22Rv1 (cell line): ENCODE measurements at regions not wholly inside any gene's neighbourhood (a gene's known extent, or its start where the extent isn't known, plus 50 kb on each side); places are given as distances from the start of the nearest gene placed in this dataset.

Experiments used
- H3K27ac ChIP-seq: fragments of 450-650 bp; 2 replicates; pipeline ENCODE4 v1.5.1; 2017
- CTCF ChIP-seq: fragments of 450-650 bp; IDR thresholded peaks from 2 replicates; pipeline ENCODE4 v1.5.1; 2017; ENCODE audit warnings: mild to moderate bottlenecking
- ZFX ChIP-seq: fragments of 450-650 bp; IDR thresholded peaks from 2 replicates; pipeline ENCODE4 v1.6.1; 2017; ENCODE audit warnings: antibody characterized with exemption, borderline replicate concordance

DNA sequence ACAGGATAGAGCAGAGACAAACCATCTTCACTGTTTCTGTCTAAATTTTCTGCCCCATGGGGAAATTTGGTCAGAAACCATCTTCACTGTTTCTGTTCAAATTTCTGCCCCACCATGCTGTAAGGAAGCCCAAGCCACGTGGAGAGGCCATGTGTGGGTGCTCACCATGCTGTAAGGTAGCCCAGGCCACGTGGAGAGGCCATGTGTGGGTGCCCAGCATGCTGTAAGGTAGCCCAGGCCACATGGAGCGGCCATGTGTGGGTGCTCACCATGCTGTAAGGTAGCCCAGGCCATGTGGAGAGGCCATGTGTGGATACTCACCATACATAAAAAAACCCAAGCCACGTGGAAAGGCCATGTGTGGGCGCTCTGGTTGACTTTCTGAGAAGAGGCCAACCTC is 1088.7 kb upstream of the AUTS2 start:
- H3K27ac ChIP-seq = no peak overlapping the region
- TF ChIP-seq ZFX = no peak
- no peak for TF ChIP-seq CTCF

- no peak for TF ChIP-seq CTCF
- no peak for TF ChIP-seq ZFX
- no peak overlapping the region for H3K27ac ChIP-seq
These were observed 1087.0 kb upstream of the AUTS2 start for GRCh38 chr7:68511281-68511680.

DNA sequence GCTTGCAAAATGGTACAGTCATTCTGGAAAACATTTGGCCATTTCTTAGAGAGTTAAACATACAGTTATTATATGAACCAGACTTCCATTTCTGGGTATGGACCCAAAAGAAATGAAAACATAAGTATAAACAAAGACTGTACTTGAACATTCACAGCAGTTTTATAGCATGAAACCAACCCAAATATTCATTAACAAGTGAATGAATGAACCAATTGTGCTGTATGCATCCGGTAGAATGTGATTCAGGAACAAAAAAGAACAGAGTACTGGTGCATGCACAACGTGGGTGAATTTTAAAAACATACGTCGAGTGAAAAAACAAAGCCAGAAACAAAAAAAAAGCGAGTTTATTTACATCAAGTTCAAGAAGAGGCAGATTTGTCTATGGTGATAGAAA is 1085.8 kb upstream of the AUTS2 start:
- TF ChIP-seq ZFX (no peak), CTCF (no peak)
- H3K27ac ChIP-seq = no peak overlapping the region

DNA sequence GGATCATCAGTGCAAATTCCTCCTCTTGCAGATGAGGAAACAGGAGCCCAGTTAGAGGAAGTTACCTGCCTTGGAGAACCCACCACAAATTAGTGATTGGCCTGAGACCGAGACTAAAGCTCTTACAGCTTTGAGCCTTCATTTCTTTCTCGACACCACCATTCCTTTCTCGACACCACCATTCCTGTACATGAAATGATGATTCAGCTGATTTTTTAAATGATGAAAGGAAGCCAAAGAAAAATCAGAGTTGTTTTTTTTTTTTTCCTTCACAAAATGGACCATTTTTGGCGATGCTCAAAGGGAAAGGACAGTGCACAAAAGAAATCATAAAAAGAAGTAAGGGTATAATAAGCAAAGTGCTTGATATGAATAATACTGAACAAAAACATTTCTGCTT is 1080.2 kb upstream of the AUTS2 start:
- H3K27ac ChIP-seq = no peak overlapping the region
- TF ChIP-seq CTCF = no peak
- no peak for TF ChIP-seq ZFX

DNA sequence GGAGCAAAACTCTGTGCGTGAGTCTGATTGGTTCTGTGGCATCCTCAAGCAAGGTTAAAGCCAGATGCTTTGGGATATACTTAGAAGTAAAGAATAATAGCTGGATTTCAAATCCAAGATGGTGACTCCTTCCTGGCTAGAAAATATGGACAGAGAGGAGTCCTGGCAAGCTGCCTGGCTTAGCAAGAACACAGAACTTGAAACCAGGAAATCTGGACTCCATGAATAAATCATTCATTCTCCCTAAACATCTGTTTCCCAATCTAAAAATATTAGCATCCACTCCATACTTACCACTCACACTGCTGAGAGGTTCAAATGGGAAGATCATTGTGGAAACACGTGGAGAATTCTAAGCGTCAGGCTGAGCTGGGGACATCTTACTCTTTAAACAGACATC is 1074.1 kb upstream of the AUTS2 start:
- H3K27ac ChIP-seq = no peak overlapping the region
- TF ChIP-seq ZFX (no peak), CTCF (no peak)

DNA sequence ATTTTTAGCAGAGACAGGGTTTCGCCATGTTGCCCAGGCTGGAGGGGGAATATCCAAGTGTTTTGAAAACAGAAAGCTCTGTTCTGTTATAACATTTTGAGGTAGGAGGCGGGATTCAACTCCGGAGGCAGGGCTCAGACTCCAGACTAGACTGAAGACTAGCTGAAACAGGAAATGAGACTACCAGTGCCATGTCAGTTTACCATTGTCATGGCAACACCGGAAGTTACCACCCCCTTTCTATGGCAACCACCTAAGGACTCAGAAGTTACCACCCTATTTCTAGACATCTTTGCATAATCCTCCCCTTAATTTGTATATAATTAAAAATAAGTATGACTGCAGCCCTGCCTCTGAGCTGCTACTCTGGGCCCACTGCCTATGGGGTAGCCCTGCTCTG is 1069.1 kb upstream of the AUTS2 start:
- no peak overlapping the region for H3K27ac ChIP-seq
- TF ChIP-seq CTCF (no peak), ZFX (no peak)

DNA sequence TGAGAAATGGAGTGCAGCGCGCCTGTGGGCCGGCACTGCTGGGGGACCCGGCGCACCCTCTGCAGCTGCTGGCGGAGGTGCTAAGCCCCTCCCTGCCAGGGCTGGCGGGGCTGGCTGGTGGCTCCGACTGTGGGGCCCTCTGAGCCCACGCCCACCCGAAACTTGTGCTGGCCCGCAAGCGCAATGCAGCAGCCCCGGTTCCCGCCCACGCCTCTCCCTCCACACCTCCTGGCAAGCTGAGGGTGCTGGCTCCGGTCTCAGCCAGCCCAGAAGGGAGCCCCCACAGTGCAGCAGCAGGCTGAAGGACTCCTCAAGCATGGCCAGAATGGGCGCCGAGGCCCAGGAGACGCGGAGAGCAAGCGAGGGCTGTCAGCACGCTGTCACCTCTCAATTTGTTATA is 1063.0 kb upstream of the AUTS2 start:
- TF ChIP-seq CTCF (no peak), ZFX (no peak)
- no peak overlapping the region for H3K27ac ChIP-seq
